NCI-H748 (cell line): ENCODE measurements at regions not wholly inside any gene's neighbourhood (a gene's known extent, or its start where the extent isn't known, plus 50 kb on each side); places are given as distances from the start of the nearest gene placed in this dataset.
A peak's percentile ranks its signal among the peaks of the same experiment; 100 is the strongest.

Experiments used
- DNase-seq: peaks from one replicate; lab custom pipeline; 2025; ENCODE audit not compliant: unreplicated experiment; lab: John Stamatoyannopoulos, UW

- no peak for DNase-seq
These were observed 59.8 kb upstream of the GPM6A start for GRCh38 chr4:175871774-175872405.

- DNase-seq = no peak
These were observed 61.6 kb upstream of the GPM6A start for GRCh38 chr4:175873707-175874106.

- peak; percentile 83 for DNase-seq
These were observed 62.2 kb upstream of the GPM6A start for GRCh38 chr4:175874306-175874705.

- DNase-seq = no peak
These were observed 64.1 kb upstream of the GPM6A start for GRCh38 chr4:175875993-175876771.

- DNase-seq = no peak
These were observed 70.8 kb upstream of the GPM6A start for GRCh38 chr4:175882891-175883290.

GRCh38 chr4:175884048-175884447 is 72.0 kb upstream of the GPM6A start:
- no peak for DNase-seq

- no peak for DNase-seq
These were observed 79.2 kb upstream of the GPM6A start for GRCh38 chr4:175891231-175891630.

GRCh38 chr4:175891851-175892250 is 79.8 kb upstream of the GPM6A start:
- DNase-seq = peak; percentile 80

GRCh38 chr4:175905925-175906324 is 93.9 kb upstream of the GPM6A start:
- DNase-seq = no peak

GRCh38 chr4:175906384-175906783 is 94.3 kb upstream of the GPM6A start:
- DNase-seq = no peak

- DNase-seq = no peak
These were observed 98.6 kb upstream of the GPM6A start for GRCh38 chr4:175910700-175911099.

GRCh38 chr4:175916626-175917351 is 104.7 kb upstream of the GPM6A start:
- DNase-seq = no peak

GRCh38 chr4:175927121-175927520 is 115.1 kb upstream of the GPM6A start:
- no peak for DNase-seq

GRCh38 chr4:175929441-175929840 is 117.4 kb upstream of the GPM6A start:
- DNase-seq = no peak

- DNase-seq = no peak
These were observed 117.9 kb upstream of the GPM6A start for GRCh38 chr4:175929932-175930331.

GRCh38 chr4:175930471-175930870 is 118.4 kb upstream of the GPM6A start:
- DNase-seq = no peak

GRCh38 chr4:175932116-175932515 is 120.1 kb upstream of the GPM6A start:
- no peak for DNase-seq

- no peak for DNase-seq
These were observed 122.4 kb upstream of the GPM6A start for GRCh38 chr4:175934506-175934905.

GRCh38 chr4:175935016-175935661 is 123.1 kb upstream of the GPM6A start:
- peak; percentile 47 for DNase-seq

GRCh38 chr4:175944126-175944910 is 121.3 kb upstream of the WDR17 start:
- DNase-seq = no peak
